PC-9 (cell line): ENCODE measurements at regions not wholly inside any gene's neighbourhood (a gene's known extent, or its start where the extent isn't known, plus 50 kb on each side); places are given as distances from the start of the nearest gene placed in this dataset.

ENCODE experiments used
- CTCF ChIP-seq: fragments of 200-600 bp; sonication (generic); conservative IDR thresholded peaks from 2 replicates; pipeline ENCODE4 v1.6.1; 2017; ENCODE audit warnings: mixed run types, antibody characterized with exemption, mild to moderate bottlenecking, moderate library complexity
- EZH2 ChIP-seq: fragments of 200-600 bp; sonication (generic); IDR thresholded peaks from 2 replicates; pipeline ENCODE4 v1.8.0; 2017; ENCODE audit warnings: antibody characterized with exemption, low read depth

DNA sequence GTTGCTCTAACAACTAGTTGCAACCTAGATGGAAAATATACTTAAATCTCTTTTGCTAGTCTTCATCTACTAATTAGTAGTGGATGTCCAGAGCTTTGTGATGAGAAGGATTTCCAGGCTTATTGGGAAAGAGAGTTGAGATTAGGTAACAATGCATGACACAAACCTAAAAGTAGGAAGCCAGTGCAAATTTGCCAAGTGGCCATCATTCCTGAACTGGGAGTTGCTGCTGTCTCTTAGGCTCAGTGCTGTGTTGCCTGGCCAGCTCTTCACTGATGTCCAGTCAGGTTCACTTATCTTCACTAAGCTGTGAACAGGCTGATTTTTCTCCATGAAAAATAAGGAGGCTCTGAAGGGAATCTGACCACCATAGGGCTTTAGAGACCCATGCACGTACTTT lies 105.6 kb upstream of the AMOT start:
- TF ChIP-seq CTCF (no peak), EZH2 (no peak)
